Fibroblast of skin of right biceps (primary cell): ENCODE measurements at regions not wholly inside any gene's neighbourhood (a gene's known extent, or its start where the extent isn't known, plus 50 kb on each side); places are given as distances from the start of the nearest gene placed in this dataset.
"Not testable (repeated sequence)": the region's sequence is repeated elsewhere in the genome, so short reads cannot be mapped to it uniquely, and the experiment has no call there.

Source experiments
- DNase-seq: peaks from one replicate; pipeline ENCODE4 v3.0.0-alpha.2; 2013

DNA sequence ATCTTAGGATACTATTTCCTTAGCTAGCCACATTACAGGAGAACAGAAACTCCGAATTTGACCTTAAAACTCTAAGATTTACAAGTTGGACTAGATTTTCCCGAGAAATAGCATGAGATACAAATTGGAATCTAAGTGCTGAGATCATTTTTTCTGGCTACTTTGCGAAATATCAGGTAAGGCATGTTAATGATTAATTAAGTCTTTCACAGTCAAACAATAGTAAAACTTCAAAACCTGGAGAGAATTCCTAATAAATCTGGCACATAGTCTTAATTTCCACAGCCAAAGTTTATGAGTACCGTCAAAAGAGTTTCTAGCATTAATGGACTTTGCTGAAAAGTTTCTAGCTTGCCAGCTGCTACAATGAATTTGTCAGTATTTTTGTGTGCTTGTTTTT, 379.5 kb upstream of the TOM1L1 start:
- no peak for DNase-seq

DNA sequence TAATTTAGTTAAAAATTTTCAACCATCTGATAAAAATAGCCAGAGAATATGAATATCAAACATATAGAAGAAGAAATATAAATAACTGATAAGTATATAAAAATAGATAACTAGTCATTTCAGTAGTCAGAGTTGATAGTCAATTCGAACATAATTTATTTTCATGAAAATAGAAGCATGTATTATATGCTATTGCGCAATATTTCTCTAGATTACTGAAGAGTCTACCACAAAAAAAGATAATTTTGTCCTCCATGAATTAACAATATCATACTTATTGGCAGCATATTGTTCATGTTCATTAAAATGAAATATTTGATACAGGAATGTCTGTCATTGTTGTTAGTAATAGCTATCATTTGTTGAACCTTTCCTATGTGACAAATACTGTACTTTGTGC, 376.2 kb upstream of the TOM1L1 start:
- DNase-seq = no peak

DNA sequence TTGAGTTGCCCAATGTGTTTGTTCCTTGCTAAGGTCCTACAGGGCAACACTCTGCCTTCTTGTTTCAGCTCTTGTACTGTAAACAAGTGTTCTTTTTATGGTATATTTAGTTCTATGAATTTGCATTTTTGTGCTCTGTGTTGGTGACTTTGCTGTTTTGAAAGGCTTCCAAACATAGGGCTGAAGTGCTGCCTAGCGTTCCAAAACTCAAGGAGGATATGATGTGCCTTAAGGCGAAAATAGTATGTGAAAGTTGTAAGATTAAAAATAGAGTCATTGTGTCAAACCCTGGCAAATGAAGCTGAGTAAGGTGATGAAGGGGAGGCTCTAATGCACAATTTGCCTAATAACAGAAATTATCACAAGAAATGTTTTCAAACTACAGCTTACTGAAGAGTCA, 372.7 kb upstream of the TOM1L1 start:
- no peak for DNase-seq

DNA sequence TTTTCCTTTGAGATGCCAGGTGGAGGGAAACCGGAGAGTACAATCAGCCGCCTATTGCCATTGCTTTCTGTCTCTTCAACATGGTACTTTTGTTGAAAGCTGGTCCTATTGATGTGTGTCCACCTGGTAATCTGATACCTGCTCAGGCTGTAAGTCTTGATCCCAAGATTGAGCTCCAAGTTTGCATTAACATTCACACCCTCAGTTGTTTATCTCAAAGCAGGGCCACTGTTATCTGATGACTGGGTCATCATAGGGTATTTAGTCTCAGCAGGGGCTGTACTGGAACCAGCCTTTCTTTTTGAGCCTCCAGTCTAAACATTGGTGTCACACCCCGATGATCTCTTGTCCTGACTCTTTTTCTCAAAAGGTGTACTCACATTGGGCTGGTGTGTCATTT, 370.3 kb upstream of the TOM1L1 start:
- DNase-seq = no peak

DNA sequence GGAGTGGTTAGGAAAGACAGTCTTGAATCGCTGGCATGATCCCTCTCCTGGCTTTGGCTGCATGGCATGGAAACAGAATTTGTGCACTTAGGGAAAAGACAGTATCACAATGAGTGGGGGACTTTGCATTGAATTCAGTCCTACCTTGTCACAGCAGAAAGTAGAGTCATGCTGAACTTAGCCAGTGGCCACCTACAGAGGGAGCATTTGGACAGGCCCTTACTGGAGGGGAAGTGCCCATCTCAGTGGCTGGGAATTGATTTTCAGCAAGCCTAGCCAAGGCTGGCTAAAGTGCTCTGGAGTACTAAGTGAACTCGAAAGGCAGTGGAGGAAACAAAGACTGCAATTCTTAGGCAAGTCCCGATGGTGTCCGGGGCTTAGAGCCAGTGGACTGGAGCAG, 364.3 kb upstream of the TOM1L1 start:
- no peak for DNase-seq

DNA sequence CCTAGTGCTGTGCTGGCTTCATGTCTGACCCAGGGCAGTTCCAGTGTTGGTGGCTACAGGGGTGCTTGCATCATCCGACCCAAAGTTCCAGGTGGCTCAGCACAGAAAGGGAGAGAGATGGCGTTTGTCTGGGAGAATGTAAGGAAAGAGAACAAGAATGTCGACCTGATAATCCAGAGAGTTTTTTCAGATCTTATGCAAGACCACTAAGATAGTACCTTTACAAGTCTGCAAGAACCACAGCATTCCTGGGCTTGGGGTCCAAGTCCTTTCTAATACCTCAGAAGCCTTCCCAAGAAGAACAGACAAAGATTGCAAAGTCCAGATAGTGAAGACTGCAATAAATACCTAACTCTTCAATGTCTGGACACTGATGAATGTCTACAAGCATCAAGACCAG, 363.0 kb upstream of the TOM1L1 start:
- no peak for DNase-seq

DNA sequence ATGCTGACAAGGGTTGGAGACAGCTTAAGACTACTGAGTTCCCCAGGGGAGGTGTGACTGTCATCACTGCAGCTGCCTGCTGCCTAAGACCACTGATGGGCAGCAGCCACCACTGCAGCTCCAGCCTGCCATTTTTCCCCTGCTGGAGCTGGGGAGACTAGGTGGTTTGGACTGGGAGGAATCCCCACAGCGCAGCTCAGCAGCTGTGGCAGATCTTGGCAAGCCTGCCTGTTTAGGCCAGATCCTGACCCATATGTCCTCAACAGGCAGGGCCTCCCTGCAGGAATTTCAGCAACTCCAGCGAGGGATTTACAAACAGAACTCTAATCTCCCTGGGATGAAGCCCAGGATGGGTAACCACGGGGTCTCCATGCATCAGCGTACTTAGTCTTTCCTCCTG, 356.4 kb upstream of the TOM1L1 start:
- DNase-seq = no peak

DNA sequence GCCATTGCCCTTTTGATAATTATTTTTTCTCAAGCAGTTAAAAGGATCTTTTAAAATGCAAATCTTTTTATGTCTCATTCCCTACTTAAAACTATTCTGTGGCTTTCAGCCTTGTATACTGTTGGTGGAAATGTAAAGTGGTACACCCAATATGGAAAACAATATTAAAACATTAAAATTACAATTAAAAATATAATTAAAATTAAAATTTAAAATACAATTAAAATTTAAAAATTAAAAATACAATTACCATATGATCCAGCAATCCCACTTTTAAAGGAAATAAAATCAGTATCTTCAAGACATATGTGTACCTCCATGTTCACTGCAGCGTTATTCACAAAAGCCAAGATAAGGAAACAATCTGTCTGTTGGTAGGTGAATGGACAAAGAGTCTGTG, 340.8 kb upstream of the TOM1L1 start:
- DNase-seq = no peak

DNA sequence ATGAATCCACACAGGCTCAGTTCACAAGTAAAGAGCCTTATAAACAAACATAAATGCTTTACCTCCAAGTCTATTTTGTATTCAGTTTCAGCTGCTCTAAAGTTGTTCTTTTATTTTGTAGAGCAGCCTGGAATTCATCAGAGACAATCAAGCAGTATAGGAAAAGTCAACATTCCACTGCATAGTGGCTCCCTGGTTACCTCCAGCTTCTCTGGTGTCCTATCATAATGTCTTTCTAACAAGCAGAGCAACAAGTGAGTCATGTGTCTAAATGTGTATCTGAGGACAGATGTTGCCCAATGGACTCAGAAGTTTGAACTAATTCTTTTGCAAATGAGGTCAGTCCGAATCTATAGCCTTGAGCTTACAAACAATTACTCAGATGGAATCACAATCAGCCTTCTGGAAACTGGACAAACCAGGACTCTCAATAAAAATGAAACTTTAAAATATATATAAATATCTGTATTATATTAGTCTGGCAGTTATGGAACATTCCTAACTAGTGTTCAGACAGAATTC, 292.0 kb upstream of the TOM1L1 start:
- no peak for DNase-seq

DNA sequence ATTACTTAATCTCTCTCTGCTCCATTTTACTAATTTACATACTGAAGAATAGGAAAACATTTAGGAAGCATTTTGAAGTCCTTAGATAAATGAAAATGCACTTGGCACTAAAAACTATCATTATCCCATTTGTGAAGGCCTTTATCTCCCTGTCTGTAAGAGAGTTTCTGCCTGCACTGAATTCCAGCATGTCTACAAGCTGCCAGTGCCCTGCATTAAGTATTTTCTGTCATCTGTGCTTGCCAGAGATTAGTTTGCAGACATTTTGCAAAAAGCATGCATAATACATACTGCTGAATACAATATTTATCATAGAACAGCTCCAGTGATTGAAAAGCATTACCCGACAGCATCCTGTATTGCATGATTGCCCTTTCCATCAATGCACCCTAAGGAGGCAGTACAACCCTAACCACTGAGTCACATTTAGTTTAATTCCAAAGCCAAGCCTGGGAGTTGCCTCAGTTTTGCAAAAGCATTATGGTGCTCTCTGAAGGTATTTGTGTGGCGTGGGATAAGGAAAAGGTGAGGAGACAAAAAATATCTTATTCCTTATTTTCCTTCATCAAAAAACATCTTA, 280.2 kb upstream of the TOM1L1 start:
- no peak for DNase-seq

DNA sequence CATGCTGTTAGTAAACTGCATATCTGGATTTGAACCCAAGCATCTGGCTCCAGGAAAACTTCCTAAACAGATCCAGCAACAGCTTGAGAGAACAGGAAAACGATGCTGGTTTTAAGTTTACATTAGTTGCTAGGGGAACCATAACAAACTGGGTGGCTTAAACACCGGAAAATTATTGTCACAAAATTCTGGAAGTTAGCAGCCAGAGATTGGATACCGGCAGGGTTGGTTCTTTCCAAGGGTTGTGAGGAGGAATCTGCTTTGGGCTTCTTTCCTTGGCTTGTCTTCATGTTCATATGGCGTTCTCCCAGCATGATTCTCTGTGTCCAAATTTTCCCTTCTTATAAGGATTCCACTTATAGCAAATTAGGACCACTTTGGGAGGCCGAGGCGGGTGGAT, 276.9 kb upstream of the TOM1L1 start:
- DNase-seq = no peak

DNA sequence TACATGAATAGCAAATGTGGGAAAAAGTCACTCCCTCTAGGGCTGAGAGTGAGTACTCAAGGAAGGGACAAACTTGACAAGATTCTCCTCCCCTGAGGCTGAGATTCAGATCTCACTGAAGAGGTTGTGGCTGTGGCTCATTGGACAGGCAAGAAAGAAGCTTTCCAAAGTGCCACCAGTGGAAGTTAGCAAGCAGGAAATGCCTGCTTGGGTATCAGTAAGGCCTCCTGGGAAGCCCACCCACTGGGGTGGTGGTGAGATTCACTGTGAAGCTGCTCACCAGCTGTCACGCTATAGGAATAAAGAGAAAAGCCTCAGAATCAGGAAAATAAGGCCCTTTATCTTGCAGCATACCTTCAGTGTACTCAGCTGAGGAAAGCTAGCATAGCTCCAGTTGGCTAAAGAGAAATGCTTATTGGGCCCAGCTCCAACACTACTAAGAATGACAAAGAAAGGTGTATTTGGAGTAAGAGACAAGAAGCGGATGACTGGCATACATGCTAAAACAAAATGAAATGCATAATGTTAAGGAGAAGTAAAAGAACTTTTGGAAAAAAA, 274.4 kb upstream of the TOM1L1 start:
- no peak for DNase-seq

DNA sequence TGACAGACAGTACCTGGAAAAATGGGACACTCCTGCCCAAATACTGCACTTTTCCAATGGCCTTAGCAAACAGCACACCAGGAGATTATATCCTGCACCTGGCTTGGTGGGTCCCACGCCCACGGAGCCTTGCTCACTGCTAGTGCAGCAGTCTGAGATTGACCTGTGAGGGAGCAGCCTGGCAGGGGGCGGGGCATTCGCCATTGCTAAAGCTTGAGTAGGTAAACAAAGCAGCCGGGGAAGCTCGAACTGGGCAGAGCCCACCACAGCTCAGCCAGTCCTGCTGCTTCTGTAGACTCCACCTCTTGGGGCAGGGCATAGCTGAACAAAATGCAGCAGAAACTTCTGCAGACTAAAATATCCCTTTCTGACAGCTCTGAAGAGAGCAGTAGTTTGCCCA, 261.2 kb upstream of the TOM1L1 start:
- not testable (repeated sequence) for DNase-seq

DNA sequence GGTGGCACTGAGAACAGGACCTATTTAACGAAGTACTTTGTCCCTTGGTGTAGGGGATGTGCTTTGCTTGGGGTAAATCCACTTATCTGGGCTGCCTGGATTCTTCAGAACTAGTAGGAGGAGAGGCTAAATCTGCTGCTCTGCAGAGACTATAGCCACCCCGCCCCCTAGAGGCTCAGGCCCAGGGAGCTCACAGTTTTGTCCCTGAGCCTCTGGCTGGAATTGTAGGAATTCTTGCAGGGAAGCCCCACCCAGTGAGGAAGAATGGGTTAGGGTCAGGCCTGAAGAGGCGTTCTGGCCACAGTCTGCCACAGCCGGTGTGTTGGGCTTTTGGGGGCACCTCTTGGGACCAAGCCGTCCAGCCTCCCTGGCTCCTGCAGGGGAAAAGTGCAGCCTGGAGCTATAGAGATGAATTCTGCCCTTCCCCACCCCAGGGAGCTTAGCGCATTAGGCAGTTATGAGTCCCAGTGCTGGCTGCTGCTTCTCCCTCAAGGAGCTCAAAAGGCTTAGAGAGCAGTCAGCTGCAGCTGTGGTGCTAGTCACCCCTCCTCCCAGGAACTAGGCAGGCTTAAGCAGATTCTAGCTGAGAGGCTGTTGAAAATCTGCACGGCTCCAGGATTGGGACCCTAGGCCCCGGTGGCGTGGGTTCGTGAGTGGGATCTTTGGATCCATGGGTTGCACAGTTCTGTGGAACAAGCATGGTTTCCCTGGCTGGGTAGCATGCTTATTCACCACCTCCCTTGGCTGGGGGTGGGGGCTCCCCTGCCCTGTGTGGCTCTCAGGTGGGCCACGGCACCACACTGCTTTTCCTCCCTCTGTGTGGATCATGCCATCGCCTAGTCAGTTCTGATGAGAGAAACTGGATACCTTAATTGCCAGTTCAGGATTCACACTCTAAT, 237.4 kb upstream of the TOM1L1 start:
- DNase-seq = no peak

DNA sequence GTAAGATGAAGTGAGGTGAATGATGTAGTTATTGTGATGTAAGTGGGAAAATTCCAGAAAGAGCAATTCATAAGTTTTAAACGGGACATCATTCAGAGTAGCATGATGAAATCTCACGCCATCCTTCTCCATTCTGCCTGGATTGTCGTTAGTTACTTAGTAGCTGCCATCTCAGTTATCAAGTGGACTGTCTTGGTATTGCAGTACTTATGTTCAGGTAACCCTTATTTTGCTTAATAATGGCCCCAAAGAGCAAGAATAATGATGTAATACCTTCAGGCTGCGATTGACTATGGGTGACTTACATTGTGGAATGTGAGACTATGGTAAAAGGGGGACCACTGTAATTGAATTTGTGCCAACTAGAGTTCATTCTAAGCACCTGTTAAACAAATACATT, 234.1 kb upstream of the TOM1L1 start:
- DNase-seq = no peak

DNA sequence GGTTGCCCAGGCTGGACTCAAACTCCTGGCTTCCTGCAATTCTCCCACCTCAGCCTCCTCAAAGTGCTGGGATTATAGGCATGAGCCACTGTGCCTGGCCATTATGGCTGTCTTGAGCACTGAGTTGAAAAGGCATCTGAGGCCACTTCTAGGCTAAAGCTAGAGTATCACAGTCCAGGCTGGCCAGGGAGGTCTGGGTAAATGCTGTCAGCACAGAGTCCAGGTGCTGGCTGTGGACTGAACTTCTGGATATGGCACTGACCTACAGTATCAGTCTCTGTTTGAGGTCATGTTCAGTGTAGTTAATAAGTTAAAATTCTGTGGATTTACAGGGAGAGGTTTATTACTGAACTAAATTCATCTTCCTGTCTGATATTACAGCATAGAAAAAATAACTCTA, 222.5 kb upstream of the TOM1L1 start:
- DNase-seq = no peak

DNA sequence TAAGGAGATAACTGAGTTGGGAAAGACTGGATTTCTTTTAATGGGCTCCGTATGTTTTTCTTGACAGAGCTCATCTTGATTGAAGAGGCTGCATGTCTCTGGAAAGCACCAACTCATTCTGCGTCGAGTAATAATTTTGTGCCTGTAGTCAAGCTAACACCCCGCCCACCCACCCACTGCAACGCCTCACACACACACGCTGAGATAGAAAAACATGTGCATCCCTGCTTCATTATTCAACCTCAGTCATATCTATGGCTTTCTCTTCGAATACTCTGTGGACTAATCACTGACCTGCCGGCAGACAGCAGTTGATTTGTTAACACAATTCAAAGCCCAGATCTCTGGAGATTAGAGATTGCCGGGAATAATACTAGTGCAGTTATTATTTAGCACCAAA, 220.2 kb upstream of the TOM1L1 start:
- DNase-seq = no peak

DNA sequence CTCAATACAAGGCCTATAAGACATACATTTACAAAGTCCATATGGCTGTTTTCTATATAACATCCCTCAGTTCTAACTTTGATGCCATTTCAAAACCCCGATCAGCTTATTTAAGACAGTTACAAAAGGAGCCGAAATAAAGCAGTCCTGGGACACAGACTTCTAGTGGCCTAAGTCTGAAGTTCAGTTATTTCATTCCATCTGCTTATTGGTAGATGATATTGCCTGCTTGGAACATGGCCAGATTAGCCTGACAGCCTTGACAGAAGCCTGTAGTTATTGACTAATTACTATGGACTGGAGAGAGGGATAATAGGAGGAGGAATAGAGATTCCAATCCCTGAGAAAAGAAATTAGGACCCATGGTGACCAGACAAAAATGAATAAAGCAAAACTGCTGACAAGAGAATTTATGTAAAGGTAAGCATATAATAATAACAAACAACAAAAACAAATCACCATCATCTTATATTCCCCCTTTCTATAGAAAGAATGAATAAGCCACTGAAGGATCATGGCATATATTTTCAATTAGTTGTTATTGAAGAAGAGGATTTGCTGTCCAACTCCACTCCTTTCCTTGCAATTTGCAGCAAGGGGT, 206.3 kb upstream of the TOM1L1 start:
- no peak for DNase-seq

DNA sequence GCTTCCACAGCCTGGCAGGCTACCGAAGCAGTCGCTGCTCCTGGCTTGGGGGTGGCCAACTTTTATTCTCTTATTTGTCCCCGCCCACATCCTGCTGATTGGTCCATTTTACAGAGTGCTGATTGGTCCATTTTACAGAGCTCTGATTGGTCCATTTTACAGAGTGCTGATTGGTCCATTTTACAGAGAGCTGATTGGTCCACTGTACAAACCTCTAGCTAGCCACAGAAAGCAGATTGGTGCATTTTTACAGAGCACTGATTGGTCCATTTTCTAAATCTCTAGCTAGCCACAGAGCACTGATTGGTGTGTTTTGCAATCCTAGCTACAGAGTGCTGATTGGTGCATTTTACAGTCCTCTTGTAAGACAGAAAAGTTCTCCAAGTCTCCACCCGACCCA, 187.9 kb upstream of the TOM1L1 start:
- DNase-seq = not testable (repeated sequence)

DNA sequence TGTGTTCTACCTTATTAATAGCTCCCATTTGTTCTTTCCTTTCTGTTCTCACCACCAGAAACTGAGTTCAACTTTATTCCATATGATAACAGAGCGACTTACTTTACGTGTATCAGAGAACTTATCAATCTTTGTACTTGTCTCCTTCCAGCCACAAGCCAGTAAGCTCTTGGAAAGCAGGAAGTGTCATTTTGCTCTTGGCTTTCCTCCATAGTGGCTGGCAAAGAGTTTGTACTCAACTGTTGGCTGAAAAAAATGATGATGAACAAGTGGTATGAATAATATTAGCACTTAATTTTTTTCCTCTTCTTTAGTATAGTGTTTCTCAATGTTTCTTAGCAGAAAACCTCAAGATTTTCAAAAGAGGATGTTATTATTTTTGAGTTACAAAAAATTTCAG, 182.4 kb upstream of the TOM1L1 start:
- no peak for DNase-seq

DNA sequence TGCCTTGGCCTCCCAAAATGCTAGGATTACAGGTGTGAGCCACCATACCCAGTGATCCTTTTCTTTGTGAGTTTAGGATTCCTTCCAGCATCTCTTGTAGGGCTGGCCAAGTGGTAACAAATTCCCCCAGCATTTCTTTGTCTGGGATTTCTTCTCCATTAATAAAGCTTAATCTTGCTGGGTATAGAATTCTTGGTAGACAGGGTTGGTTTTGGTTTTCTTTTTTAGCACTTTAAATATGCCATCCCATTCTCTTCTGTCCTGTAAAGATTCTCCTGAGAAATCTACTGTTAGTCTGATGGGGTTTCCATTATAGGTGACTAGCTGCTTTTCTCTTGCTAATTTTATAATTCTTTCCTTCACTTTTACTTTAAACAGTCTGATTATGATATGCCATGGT, 173.0 kb upstream of the TOM1L1 start:
- DNase-seq = no peak

DNA sequence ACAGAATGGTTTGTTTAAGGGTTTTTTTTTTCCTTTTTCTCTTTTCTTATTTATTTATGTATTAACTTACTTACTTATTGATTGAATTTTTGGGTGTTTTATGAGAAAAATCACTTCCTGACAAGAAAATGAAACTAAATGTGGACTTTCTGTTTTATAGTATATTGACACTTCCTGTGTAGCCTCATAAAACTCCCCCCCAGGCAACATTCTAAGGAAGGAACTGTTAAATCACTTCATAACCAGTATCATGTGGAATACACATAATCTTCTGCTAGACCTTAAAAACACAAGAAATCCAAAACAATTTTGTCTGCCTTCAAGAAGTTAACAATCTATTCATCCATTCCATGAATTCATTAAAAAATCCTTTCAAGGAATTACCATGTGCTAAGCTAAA, 164.1 kb upstream of the TOM1L1 start:
- no peak for DNase-seq

DNA sequence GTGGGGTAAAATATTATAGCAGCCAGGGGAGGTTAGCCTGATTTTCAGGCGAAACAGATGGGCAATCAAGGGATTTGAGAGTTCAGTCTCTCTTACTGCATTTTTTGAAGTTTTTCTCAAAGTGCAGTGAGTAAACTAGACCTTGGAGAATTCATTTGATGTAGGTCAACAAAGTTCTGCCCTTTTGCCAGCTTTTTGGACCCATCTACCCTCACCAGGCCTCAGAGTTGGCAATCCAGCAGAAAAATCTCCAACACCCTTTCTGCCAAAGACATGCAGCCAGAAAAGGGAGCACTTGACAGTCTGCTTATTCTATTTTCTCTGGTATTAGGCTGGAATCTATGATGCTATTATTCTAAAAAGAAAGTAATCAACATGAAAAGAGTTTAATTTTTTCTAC, 162.2 kb upstream of the TOM1L1 start:
- DNase-seq = no peak

DNA sequence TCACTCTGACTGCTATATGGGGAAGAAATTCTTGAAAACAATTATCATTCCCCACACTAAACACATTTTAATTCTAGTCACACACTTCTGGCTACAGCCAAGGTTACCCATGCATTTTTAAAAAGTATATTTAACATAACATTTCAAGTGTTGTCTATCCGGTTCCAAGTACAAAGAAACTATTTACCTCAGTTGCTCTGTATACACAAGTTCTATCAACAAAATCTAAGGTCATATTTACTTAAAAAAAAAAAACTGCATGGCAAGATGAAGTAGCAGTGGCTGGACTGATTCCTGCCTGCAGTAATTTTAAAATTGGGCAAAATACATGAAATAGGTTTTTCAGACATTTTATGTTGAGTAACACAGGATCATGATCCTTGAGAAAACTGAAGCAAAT, 155.9 kb upstream of the TOM1L1 start:
- no peak for DNase-seq
